Spleen (tissue), 11 donors: ENCODE measurements at regions not wholly inside any gene's neighbourhood (a gene's known extent, or its start where the extent isn't known, plus 50 kb on each side); places are given as distances from the start of the nearest gene placed in this dataset.
"Not testable (repeated sequence)": the region's sequence is repeated elsewhere in the genome, so short reads cannot be mapped to it uniquely, and the experiment has no call there.

Experiments
- DNase-seq: peaks from one replicate; pipeline ENCODE4 v3.0.0-alpha.2; 2020
- H3K27ac ChIP-seq, 8 donors: fragments of 200-600 bp; sonication (generic) in 7 of 8; 1 replicate in 4 of 8; 2 replicates in 4 of 8; pipeline versions ENCODE4 v1.5.0 to v1.8.0; 2016 to 2021; ENCODE audit warnings: inconsistent platforms in 4 of 8, mild to moderate bottlenecking in 4 of 8, moderate library complexity in 1 of 8
- H3K27me3 ChIP-seq, 7 donors: fragments of 200-600 bp; sonication (generic) in 6 of 7; replicated peaks in 1 of 7; 1 replicate in 4 of 7; 2 replicates in 3 of 7; pipeline versions ENCODE4 v1.5.0 to v1.8.0; 2016 to 2021; ENCODE audit warnings: inconsistent platforms in 3 of 7, mild to moderate bottlenecking in 1 of 7
- H3K36me3 ChIP-seq, 6 donors: fragments of 200-600 bp; sonication (generic) in 5 of 6; 1 replicate in 4 of 6; 2 replicates in 2 of 6; pipeline versions ENCODE4 v1.5.0 to v1.8.0; 2016 to 2021; ENCODE audit warnings: inconsistent platforms in 2 of 6
- H3K4me1 ChIP-seq, 6 donors: fragments of 200-600 bp; sonication (generic) in 5 of 6; 1 replicate in 3 of 6; 2 replicates in 3 of 6; pipeline versions ENCODE4 v1.5.0 to v1.8.0; 2016 to 2021; ENCODE audit warnings: inconsistent platforms in 3 of 6
- H3K4me3 ChIP-seq, 8 donors: fragments of 200-600 bp; sonication (generic) in 7 of 8; 1 replicate in 4 of 8; 2 replicates in 4 of 8; pipeline versions ENCODE4 v1.5.0 to v1.8.0; 2016 to 2021; ENCODE audit warnings: inconsistent platforms in 4 of 8, mild to moderate bottlenecking in 4 of 8, moderate library complexity in 2 of 8
- H3K9me3 ChIP-seq, 8 donors: fragments of 200-600 bp; sonication (generic) in 7 of 8; 1 replicate in 4 of 8; 2 replicates in 4 of 8; pipeline versions ENCODE4 v1.5.0 to v1.8.0; 2016 to 2021; ENCODE audit warnings: inconsistent platforms in 4 of 8
- POLR2A ChIP-seq, 3 donors: fragments of 450-650 bp; IDR thresholded peaks; one replicate each; pipeline ENCODE4 v1.5.1; 2017; ENCODE audit warnings: antibody characterized with exemption in 3 of 3, mild to moderate bottlenecking in 1 of 3
- POLR2AphosphoS5 ChIP-seq, 3 donors: sonication (generic); formaldehyde crosslinking; IDR thresholded peaks; one replicate each; pipeline ENCODE4 v1.5.1; 2017; ENCODE audit warnings: antibody characterized with exemption in 3 of 3
- WGBS, 5 donors: extraction: QIAGEN DNeasy Blood & Tissue Kit in 3 of 5; methylation state at CpG; one replicate each; pipeline versions ENCODE4 v1.1.5 to v1.1.7; 2013 to 2018; 5-methylcytosine and 5-hydroxymethylcytosine counted together
- intact Hi-C: fragments of 100-400 bp; cut with DNase I; formaldehyde crosslinking; loops from one replicate; pipeline ENCODE4 v1.15.0; 2023; ENCODE audit warnings: low total_unique reads
- TF ChIP-seq, protein P1 (sequence below), 11 experiments: fragments of 200-600 bp in 7 of 11; fragments of 450-650 bp in 4 of 11; sonication (generic) in 4 of 11; IDR thresholded peaks in 8 of 11; conservative IDR thresholded peaks in 3 of 11; 1 replicate in 7 of 11; 2 replicates in 4 of 11; pipeline versions ENCODE4 v1.4.0 to v1.8.0; 2016 to 2021; ENCODE audit warnings: antibody characterized with exemption in 11 of 11, inconsistent platforms in 4 of 11, mild to moderate bottlenecking in 1 of 11
- donor health status: healthy with polysubstance abuse.
- donor health status: DM: no; HTN: no; CAD: no; lungs with moderate emphysema.
- donor health status: DM: no; HTN: no; CAD: no.
- donor health status: Bipolar disorder and iron deficiency.
- donor health status: healthy.
- donor health status: DM: no; HTN: no; CAD: no.
- donor health status: DM: yes; HTN: yes; CAD: no.

DNA sequence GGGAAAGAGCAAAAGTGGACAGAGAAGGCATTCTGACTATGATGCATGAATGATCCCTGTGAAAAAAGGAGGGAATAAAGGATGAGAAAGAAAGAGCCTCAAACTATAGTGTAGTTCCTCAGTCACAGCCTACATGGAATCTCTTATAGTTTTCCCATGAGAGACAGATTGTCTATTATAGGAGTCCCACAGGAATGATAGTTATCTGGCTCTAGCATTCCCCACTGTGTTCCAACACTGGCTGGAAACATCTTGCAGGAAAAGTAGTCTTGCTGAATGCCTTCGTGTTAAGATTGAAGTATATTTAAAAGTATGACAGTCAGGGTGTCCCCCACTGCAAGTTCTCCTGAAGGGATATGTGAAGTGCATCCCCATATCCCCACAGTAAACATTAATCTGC, 641.5 kb upstream of the NECTIN3 start:
- Histone ChIP-seq H3K4me1 (no peaks in the 10 kb centered on the region), H3K9me3 (no peaks in the 10 kb centered on the region), H3K27me3 (no peaks in the 10 kb centered on the region), H3K4me3 (no peak overlapping the region), H3K36me3 (no peaks in the 10 kb centered on the region), H3K27ac (no peak overlapping the region)
- DNase-seq = no peak
- 70 to 88% (median 80%) methylated on average over 1 of the region's 1 CpG for WGBS, 5 donors
- intact Hi-C loops = no loop called here
- TF ChIP-seq POLR2A (IDR thresholded peaks at IDR 0.05) (no peak), POLR2AphosphoS5 (IDR thresholded peaks at IDR 0.05) (no peak)
- TF ChIP-seq, protein P1, sequence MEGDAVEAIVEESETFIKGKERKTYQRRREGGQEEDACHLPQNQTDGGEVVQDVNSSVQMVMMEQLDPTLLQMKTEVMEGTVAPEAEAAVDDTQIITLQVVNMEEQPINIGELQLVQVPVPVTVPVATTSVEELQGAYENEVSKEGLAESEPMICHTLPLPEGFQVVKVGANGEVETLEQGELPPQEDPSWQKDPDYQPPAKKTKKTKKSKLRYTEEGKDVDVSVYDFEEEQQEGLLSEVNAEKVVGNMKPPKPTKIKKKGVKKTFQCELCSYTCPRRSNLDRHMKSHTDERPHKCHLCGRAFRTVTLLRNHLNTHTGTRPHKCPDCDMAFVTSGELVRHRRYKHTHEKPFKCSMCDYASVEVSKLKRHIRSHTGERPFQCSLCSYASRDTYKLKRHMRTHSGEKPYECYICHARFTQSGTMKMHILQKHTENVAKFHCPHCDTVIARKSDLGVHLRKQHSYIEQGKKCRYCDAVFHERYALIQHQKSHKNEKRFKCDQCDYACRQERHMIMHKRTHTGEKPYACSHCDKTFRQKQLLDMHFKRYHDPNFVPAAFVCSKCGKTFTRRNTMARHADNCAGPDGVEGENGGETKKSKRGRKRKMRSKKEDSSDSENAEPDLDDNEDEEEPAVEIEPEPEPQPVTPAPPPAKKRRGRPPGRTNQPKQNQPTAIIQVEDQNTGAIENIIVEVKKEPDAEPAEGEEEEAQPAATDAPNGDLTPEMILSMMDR (IDR thresholded peaks at IDR 0.05 in 8 of 11, conservative IDR thresholded peaks at IDR 0.05 in 3 of 11) = no peak

DNA sequence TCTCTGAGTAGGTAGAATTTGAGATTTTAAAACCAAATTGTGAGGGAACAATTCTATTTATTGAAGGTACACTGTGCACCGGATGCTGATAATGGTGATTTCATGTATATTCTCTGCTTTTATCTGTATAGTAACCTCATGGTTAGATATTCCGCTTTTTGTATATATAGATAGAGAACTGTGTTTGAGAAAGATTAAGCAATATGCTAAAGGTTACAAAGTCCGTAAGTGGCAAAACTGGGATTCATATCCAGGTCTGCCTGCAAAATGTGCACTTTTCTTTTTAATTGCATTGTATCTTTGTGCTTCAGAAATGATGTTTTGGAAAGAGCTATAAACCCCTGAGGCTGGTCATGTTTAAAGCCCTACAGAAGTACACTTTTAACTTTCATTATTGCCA, 635.4 kb upstream of the NECTIN3 start:
- WGBS, 5 donors = 91 to 97% (median 93%) methylated on average over 3 of the region's 3 CpGs
- TF ChIP-seq POLR2A (IDR thresholded peaks at IDR 0.05) = no peak
- TF ChIP-seq, protein P1 (IDR thresholded peaks at IDR 0.05 in 8 of 11, conservative IDR thresholded peaks at IDR 0.05 in 3 of 11) = no peak
- H3K4me1 ChIP-seq = no peaks in the 10 kb centered on the region
- no peak for DNase-seq
- no peaks in the 10 kb centered on the region for H3K27me3 ChIP-seq
- no peak overlapping the region for H3K27ac ChIP-seq
- intact Hi-C loops = no loop called here
- no peak overlapping the region for H3K4me3 ChIP-seq
- H3K9me3 ChIP-seq = no peaks in the 10 kb centered on the region
- H3K36me3 ChIP-seq = no peaks in the 10 kb centered on the region

GRCh38 chr3:110440066-110440653, 631.5 kb upstream of the NECTIN3 start:
- H3K27ac ChIP-seq, H3K27me3 ChIP-seq, H3K4me1 ChIP-seq, DNase-seq, intact Hi-C loops, H3K9me3 ChIP-seq, H3K4me3 ChIP-seq, H3K36me3 ChIP-seq: not testable (repeated sequence)
- WGBS, 5 donors = 86 to 90% (median 88%) methylated on average over 28 to 30 of the region's 30 CpGs

DNA sequence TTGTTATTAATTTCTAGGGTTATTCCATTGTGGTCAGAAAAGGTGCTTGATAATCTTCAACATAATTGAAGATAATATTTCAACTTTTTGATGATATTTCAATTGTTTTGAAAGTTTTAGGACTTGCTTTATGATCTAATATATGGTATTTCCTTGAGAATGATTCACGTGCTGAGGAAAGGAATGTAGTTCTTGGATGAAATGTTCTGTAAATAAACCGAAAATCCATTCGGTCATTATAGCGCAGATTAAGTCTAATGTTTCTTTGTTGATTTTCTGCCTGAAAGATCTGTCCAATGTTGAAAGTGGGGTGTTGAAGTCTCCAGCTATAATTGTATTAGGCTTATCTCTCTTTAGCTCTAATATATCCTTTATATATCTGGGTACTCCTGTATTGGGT, 617.5 kb upstream of the NECTIN3 start:
- no peaks in the 10 kb centered on the region for H3K4me1 ChIP-seq
- WGBS, 5 donors = 90 to 95% (median 93%) methylated on average over 4 of the region's 4 CpGs

DNA sequence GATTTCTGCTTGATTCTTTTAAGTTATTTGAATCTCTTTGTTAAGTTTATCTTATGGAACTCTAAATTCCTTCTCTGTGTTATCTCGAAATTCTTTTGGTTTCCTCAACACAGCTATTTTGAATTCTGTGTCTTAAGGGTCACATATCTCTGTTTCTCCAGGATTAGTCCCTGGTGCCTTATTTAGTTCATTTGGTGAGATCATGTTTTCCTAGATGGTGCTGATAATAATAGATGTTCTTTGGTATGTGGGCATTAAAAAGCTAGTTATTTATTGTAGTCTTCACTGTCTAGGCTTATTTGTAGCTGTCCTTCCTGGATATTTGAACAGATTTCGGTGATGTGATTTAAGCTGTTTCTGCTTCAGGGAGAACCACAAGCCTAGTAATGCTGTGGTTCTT, 615.6 kb upstream of the NECTIN3 start:
- WGBS, 5 donors = 59 to 85% (median 74%) methylated on average over 2 of the region's 2 CpGs

More for the DNA sequence above, 617.5 kb upstream of the NECTIN3 start:
- Histone ChIP-seq H3K27ac (no peak overlapping the region), H3K4me3 (no peak overlapping the region), H3K27me3 (no peaks in the 10 kb centered on the region), H3K36me3 (no peaks in the 10 kb centered on the region), H3K9me3 (peaks cover 0 to 14% (median 0%) of the 10 kb centered on the region in 8 donors)
- intact Hi-C loops = no loop called here
- TF ChIP-seq POLR2A (IDR thresholded peaks at IDR 0.05) (no peak), POLR2AphosphoS5 (IDR thresholded peaks at IDR 0.05) (no peak)
- DNase-seq = no peak

More for the DNA sequence above, 615.6 kb upstream of the NECTIN3 start:
- no peak for DNase-seq
- peaks cover 0 to 14% (median 0%) of the 10 kb centered on the region in 8 donors for H3K9me3 ChIP-seq
- no peak overlapping the region for H3K4me3 ChIP-seq
- TF ChIP-seq POLR2A (IDR thresholded peaks at IDR 0.05) = no peak
- no peak for TF ChIP-seq POLR2AphosphoS5 (IDR thresholded peaks at IDR 0.05)
- TF ChIP-seq, protein P1 (IDR thresholded peaks at IDR 0.05 in 8 of 11, conservative IDR thresholded peaks at IDR 0.05 in 3 of 11) = no peak
- H3K27ac ChIP-seq = no peak overlapping the region
- H3K27me3 ChIP-seq = no peaks in the 10 kb centered on the region
- no peaks in the 10 kb centered on the region for H3K4me1 ChIP-seq
- no peaks in the 10 kb centered on the region for H3K36me3 ChIP-seq
- intact Hi-C loops = no loop called here
